ENCODE measurements at regions not wholly inside any gene's neighbourhood (a gene's known extent, or its start where the extent isn't known, plus 50 kb on each side); places are given as distances from the start of the nearest gene placed in this dataset.
A peak's percentile ranks its signal among the peaks of the same experiment; 100 is the strongest.
"Not testable (repeated sequence)": the region's sequence is repeated elsewhere in the genome, so short reads cannot be mapped to it uniquely, and the experiment has no call there.

GRCh38 chr3:130569461-130570365 lies 52.7 kb downstream of the COL6A6 start:
- H3K4me3 ChIP-seq (ENCODE audit: low read depth, low read length): no peak overlapping the region
- no peak for DNase-seq (ENCODE audit: low read depth)

GRCh38 chr3:130572769-130573168 lies 55.8 kb downstream of the COL6A6 start:
- no peak for DNase-seq (ENCODE audit: low read depth)
- H3K4me3 ChIP-seq (ENCODE audit: low read depth, low read length): no peak overlapping the region

GRCh38 chr3:130576375-130577266 lies 59.6 kb downstream of the COL6A6 start:
- H3K4me3 ChIP-seq (ENCODE audit: low read depth, low read length): no peak overlapping the region
- DNase-seq (ENCODE audit: low read depth): no peak

DNA sequence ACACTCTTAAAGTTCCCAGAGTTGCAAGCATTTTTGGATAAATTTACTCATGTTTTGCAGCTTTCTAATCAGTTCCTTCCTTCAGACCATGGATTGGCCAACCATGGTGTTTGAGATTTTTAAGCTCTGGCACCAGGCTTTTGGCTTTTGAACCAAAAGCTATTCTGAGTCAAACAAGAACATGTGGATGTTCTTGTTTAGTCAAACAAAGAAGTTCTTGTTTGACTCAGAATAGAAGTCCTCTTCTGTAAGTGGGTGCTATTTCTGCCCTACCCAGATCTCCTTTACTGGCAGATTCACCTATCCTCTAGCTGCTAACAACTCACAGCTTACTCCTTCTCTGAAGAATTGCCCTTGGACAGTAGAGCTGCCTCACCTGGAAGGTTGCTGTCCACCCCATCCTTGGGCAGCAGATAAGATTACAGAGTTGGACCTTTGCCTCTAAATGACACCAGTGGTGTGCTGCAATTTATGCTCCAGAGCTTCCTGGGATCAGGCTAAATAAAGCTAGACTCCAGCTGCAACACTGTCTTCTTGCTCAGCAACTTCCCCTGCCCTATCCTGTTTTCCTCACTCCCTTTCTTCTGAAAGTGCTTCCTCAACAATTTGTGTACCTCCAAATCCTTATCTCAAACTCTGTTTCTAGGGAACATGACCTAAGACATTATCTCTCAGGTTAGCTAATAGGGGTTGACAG lies 65.6 kb downstream of the COL6A6 start:
- no peak for DNase-seq (ENCODE audit: low read depth)
- H3K4me3 ChIP-seq (ENCODE audit: low read depth, low read length): no peak overlapping the region

GRCh38 chr3:130594749-130595148 lies 77.8 kb downstream of the COL6A6 start:
- H3K4me3 ChIP-seq (ENCODE audit: low read depth, low read length): not testable (repeated sequence)
- DNase-seq (ENCODE audit: low read depth): peak; percentile 17

- no peak overlapping the region for H3K4me3 ChIP-seq (ENCODE audit: low read depth, low read length)
- no peak for DNase-seq (ENCODE audit: low read depth)
These were observed 79.5 kb downstream of the COL6A6 start for GRCh38 chr3:130596484-130596883.

DNA sequence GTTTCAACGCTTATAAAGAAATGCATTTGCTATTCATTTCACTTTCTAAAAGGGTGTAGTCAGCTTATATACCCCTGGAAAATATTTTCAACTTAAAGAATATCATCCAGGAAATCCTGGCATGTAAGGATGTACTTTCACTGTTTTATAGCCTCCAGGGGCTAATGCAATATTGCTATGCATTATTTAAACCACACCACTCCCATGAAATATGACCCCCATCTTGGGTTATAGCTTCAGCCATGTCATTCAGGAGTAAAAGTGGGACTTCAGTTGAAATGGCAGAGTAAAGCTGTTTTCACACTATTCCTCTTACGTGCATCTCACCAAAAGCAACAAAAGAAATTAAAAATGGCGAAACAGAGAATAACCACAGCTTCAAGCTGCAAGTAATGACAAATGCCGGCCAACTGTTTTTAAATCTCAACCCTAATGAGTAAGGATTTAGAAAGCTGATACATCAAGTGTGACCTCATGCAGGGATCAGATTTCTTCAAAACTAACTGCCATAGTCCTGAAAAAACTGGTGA lies 84.5 kb downstream of the COL6A6 start:
- peak; percentile 15 for DNase-seq (ENCODE audit: low read depth)

GRCh38 chr3:130604806-130605205 lies 87.8 kb downstream of the COL6A6 start:
- no peak overlapping the region for H3K4me3 ChIP-seq (ENCODE audit: low read depth, low read length)
- no peak for DNase-seq (ENCODE audit: low read depth)

More for the DNA sequence above, 84.5 kb downstream of the COL6A6 start:
- H3K4me3 ChIP-seq (ENCODE audit: low read depth, low read length): no peak overlapping the region

- DNase-seq (ENCODE audit: low read depth): no peak
These were observed 89.4 kb downstream of the COL6A6 start for GRCh38 chr3:130606336-130606735.

DNA sequence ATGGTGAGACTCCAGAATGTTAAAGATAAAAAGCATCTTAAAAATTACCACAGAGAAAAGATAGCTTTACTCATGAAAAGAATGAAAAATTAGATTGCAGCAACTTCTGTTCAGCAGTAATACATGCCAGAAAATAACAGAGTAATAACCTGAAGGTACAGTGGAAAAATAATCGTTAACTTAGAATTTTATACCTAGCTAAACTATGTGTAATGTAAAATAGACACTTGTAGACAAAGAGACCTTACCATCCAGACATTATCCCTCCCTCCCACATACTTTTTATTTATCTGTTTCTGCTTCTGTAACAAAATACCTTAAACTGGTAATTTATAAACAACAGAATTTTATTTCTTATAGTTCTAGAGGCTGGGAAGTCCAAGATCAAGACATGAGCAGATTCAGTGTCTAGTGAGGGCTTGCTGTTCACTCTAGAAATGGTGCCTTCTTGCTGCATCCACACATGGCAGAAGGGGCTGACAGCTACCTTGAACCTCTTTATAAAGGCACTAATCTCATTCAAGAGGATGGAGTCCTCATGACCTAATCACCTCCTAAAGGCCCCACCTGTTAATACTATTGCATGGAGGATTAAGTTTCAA lies 90.7 kb downstream of the COL6A6 start:
- H3K4me3 ChIP-seq (ENCODE audit: low read depth, low read length): no peak overlapping the region
- no peak for DNase-seq (ENCODE audit: low read depth)

More at GRCh38 chr3:130606336-130606735, 89.4 kb downstream of the COL6A6 start:
- no peak overlapping the region for H3K4me3 ChIP-seq (ENCODE audit: low read depth, low read length)

GRCh38 chr3:130609166-130609979 lies 92.4 kb downstream of the COL6A6 start:
- DNase-seq (ENCODE audit: low read depth): no peak
- no peak overlapping the region for H3K4me3 ChIP-seq (ENCODE audit: low read depth, low read length)

- DNase-seq (ENCODE audit: low read depth): no peak
These were observed 102.2 kb downstream of the COL6A6 start for GRCh38 chr3:130619196-130619595.

GRCh38 chr3:130621824-130622223 lies 104.8 kb downstream of the COL6A6 start:
- DNase-seq (ENCODE audit: low read depth): no peak
- H3K4me3 ChIP-seq (ENCODE audit: low read depth, low read length): no peak overlapping the region

More at GRCh38 chr3:130619196-130619595, 102.2 kb downstream of the COL6A6 start:
- H3K4me3 ChIP-seq (ENCODE audit: low read depth, low read length): no peak overlapping the region

- peak; percentile 31 for DNase-seq (ENCODE audit: low read depth)
- no peak overlapping the region for H3K4me3 ChIP-seq (ENCODE audit: low read depth, low read length)
These were observed 109.1 kb downstream of the COL6A6 start for GRCh38 chr3:130626049-130626448.

DNA sequence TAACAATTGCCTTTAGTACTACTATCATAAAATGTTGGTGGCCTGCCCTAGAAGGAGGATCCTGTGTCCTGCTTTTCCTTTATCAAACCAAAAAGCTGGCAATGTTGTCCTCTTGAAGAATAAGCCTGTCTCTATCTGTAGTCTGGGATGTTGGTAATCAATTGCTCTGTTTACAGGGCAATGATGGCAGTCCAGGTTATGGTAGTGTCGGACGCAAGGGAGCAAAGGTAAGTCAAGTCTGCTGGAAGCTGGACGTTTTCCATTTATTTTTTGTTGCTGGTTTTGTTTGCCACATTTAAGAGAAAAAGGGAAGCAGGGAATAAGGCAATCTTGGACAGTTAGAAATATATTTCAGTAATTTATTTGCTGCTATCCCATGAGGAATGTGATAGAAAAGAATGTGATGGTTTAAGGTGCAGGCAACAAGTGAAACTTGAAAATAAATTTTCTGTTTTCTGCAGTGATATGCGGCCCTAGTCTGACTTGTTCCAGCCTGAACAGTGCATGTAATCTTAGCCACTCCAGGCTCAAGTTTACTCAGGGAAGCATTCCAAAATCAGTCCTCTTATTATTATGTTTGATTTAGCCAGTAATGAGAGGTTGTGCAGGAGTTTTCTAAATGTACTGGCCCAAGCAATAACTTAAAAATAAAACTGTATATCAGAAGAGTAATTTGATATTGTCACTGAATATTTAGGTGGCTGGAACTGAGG lies 110.3 kb downstream of the COL6A6 start:
- H3K4me3 ChIP-seq (ENCODE audit: low read depth, low read length): no peak overlapping the region
- no peak for DNase-seq (ENCODE audit: low read depth)

GRCh38 chr3:130627882-130628281 lies 110.9 kb downstream of the COL6A6 start:
- H3K4me3 ChIP-seq (ENCODE audit: low read depth, low read length): no peak overlapping the region
- DNase-seq (ENCODE audit: low read depth): no peak
